ENCODE measurements at regions not wholly inside any gene's neighbourhood (a gene's known extent, or its start where the extent isn't known, plus 50 kb on each side); places are given as distances from the start of the nearest gene placed in this dataset.

- no peak overlapping the region for H3K4me3 ChIP-seq
- H3K9me3 ChIP-seq, result peaks cover 0 to 5% (median 0%) of the 10 kb centered on the region in 12 donors
- H3K27me3 ChIP-seq, result no peaks in the 10 kb centered on the region
- intact Hi-C loops (cut with DNase I), result no loop called here
- ATAC-seq (no peak), DNase-seq (no peak)
- no peaks in the 10 kb centered on the region for H3K36me3 ChIP-seq
- H3K27ac ChIP-seq, result no peak overlapping the region
- TF ChIP-seq POLR2A (IDR thresholded peaks at IDR 0.05), result no peak
- TF ChIP-seq CTCF (IDR thresholded peaks at IDR 0.05), result no peak
- no peaks in the 10 kb centered on the region for H3K4me1 ChIP-seq
Observed at GRCh38 chr4:56750231-56750630, 69.1 kb upstream of the HOPX start.

GRCh38 chr4:56748271-56748670 is 67.2 kb upstream of the HOPX start:
- TF ChIP-seq POLR2A (IDR thresholded peaks at IDR 0.05) (no peak), CTCF (IDR thresholded peaks at IDR 0.05) (no peak)
- DNase-seq (no peak), ATAC-seq (no peak)
- WGBS, 4 donors, result 89 to 93% (median 93%) methylated on average over 2 of the region's 2 CpGs
- Histone ChIP-seq H3K4me3 (no peak overlapping the region), H3K9me3 (peaks cover 0 to 8% (median 0%) of the 10 kb centered on the region in 12 donors), H3K27me3 (no peaks in the 10 kb centered on the region), H3K36me3 (no peaks in the 10 kb centered on the region), H3K4me1 (no peaks in the 10 kb centered on the region), H3K27ac (no peak overlapping the region)
- intact Hi-C loops (cut with DNase I), result no loop called here

DNA sequence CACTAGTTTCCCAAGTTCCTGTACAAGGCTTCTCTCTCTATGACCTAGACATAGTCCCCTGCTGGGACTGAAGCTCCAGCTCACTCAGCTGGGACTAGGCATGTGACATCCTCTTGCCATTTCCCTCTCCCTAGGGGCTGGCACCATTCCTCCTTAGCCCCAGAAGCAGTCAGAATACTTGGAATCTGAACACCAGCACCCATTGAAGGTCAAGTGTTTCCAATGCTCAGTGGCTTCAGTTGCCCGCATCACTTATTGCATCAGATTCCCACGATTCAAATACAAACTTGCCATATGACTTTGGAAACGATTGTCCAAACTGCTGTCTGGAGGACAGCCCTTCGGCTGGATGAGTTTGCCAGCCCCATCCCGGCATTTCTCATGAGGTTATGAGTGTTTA is 65.5 kb upstream of the HOPX start:
- TF ChIP-seq POLR2A (IDR thresholded peaks at IDR 0.05) (no peak), CTCF (IDR thresholded peaks at IDR 0.05) (no peak)
- peaks cover 0 to 9% (median 0%) of the 10 kb centered on the region in 12 donors for H3K9me3 ChIP-seq
- intact Hi-C loops (cut with DNase I), result no loop called here
- no peak overlapping the region for H3K4me3 ChIP-seq
- no peaks in the 10 kb centered on the region for H3K36me3 ChIP-seq
- H3K27me3 ChIP-seq, result no peaks in the 10 kb centered on the region
- no peak for DNase-seq
- H3K27ac ChIP-seq, result no peak overlapping the region
- ATAC-seq, result no peak
- WGBS, 4 donors, result 85 to 90% (median 87%) methylated on average over 5 of the region's 5 CpGs
- H3K4me1 ChIP-seq, result no peaks in the 10 kb centered on the region

DNA sequence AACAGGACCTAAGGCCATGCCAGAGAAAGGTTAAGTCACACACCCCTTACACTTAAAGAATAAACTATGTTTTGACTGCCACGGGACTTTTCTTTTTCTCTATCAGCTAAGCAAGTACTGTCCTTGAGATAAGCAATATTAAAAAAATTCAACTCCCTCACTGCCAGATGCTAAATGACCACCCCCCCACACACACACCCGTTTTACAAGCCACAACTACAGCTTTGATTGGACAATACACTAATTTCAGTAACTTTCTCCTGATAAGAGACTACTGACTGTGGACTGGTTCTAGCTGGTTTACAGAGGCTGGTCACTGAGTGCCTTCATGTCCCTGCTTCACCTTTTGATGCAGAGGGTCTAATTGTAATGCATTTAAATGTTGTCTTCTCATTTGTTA is 63.9 kb upstream of the HOPX start:
- 45 to 55% (median 54%) methylated on average over 2 of the region's 2 CpGs for WGBS, 4 donors
- H3K9me3 ChIP-seq, result peaks cover 0 to 6% (median 0%) of the 10 kb centered on the region in 12 donors
- intact Hi-C loops (cut with DNase I), result no loop called here
- H3K36me3 ChIP-seq, result no peaks in the 10 kb centered on the region
- DNase-seq, result no peak
- no peaks in the 10 kb centered on the region for H3K4me1 ChIP-seq
- no peaks in the 10 kb centered on the region for H3K27me3 ChIP-seq
- no peak for TF ChIP-seq POLR2A (IDR thresholded peaks at IDR 0.05)
- TF ChIP-seq CTCF (IDR thresholded peaks at IDR 0.05), result no peak
- no peak for ATAC-seq
- no peak overlapping the region for H3K27ac ChIP-seq
- H3K4me3 ChIP-seq, result no peak overlapping the region

Measured in heart left ventricle (tissue), 16 donors.